ENCODE measurements at regions not wholly inside any gene's neighbourhood (a gene's known extent, or its start where the extent isn't known, plus 50 kb on each side); places are given as distances from the start of the nearest gene placed in this dataset.

- TF ChIP-seq CTCF (IDR thresholded peaks at IDR 0.05): peak; percentile 40
- TF ChIP-seq EZH2 (IDR thresholded peaks at IDR 0.05): no peak
- TF ChIP-seq EZH2phosphoT487 (IDR thresholded peaks at IDR 0.05): no peak
These were observed 194.1 kb upstream of the DSEL start for GRCh38 chr18:67710639-67711038.
